ENCODE measurements at regions not wholly inside any gene's neighbourhood (a gene's known extent, or its start where the extent isn't known, plus 50 kb on each side); places are given as distances from the start of the nearest gene placed in this dataset.

DNA sequence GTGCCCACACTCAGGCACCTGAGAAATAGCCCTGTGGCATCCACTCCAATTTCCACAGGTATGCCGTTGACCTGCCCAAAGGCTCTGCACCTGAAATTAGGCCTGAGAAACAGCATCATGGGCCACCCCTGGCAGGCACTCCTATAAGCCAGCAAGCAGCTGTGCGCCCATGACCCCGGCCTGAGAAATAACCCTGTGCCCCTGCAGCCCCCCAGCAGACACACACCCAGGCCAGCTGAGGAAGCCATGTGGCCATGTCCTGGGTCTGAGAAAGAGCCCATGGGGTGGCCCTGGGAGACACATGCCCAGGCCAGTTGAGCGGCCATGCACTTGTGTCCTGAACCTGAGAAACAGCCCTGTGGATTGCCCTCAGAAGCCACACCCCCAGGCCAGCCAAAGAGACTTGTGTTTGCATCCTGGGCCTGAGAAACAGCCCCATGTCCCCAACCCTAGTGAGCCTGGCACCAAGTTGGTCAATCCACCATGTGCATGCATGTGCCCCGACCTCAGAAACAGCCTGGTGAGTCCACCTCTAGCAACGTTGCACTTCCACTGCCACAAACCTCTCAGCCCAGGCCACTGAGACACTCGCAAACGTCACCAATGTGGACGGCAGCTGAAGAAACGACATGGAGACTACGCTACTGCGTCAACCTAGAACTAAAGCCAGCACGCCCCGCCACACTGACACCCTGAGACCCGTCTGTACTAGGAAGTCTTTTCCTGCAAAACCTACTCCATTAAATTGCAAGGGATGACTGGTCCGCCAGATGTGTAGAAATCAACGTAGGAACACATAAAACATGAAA, 411.9 kb downstream of the TMEM121 start:
- Histone ChIP-seq H3K79me2 (ENCODE audit: insufficient read depth, low read length) (no peaks in the 10 kb centered on the region), H4K20me1 (ENCODE audit: insufficient read depth, low read length) (no peaks in the 10 kb centered on the region), H3K36me3 (ENCODE audit: insufficient read depth, low read length) (no peaks in the 10 kb centered on the region), H3K27me3 (ENCODE audit: insufficient read depth, low read length) (no peaks in the 10 kb centered on the region), H3K27ac (ENCODE audit: low read depth, low read length) (no peak overlapping the region), H3K9ac (ENCODE audit: low read length) (no peak overlapping the region), H3K4me2 (ENCODE audit: low read length) (no peak overlapping the region), H2AFZ (ENCODE audit: low read depth, low read length) (no peak overlapping the region), H3K4me3 (ENCODE audit: insufficient read depth, low read depth, low read length) (no peak overlapping the region), H3K4me1 (ENCODE audit: insufficient read depth, low read length) (no peaks in the 10 kb centered on the region), H3K9me3 (ENCODE audit: insufficient read depth, low read depth, low read length) (peaks cover 20% of the 10 kb centered on the region)
- TF ChIP-seq EZH2 (IDR thresholded peaks at IDR 0.05; ENCODE audit: insufficient read depth, low read length) = no peak
- TF ChIP-seq, protein P1, sequence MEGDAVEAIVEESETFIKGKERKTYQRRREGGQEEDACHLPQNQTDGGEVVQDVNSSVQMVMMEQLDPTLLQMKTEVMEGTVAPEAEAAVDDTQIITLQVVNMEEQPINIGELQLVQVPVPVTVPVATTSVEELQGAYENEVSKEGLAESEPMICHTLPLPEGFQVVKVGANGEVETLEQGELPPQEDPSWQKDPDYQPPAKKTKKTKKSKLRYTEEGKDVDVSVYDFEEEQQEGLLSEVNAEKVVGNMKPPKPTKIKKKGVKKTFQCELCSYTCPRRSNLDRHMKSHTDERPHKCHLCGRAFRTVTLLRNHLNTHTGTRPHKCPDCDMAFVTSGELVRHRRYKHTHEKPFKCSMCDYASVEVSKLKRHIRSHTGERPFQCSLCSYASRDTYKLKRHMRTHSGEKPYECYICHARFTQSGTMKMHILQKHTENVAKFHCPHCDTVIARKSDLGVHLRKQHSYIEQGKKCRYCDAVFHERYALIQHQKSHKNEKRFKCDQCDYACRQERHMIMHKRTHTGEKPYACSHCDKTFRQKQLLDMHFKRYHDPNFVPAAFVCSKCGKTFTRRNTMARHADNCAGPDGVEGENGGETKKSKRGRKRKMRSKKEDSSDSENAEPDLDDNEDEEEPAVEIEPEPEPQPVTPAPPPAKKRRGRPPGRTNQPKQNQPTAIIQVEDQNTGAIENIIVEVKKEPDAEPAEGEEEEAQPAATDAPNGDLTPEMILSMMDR (IDR thresholded peaks at IDR 0.05; ENCODE audit: insufficient read depth, low read depth, low read length) = no peak
- H3K4me1 Mint-ChIP-seq (ENCODE audit: low read depth, unreplicated experiment) = no peaks in the 10 kb centered on the region
- DNase-seq (ENCODE audit: low read depth) (no peak), FAIRE-seq (no peak)
- H3K27me3 Mint-ChIP-seq (ENCODE audit: low read depth, unreplicated experiment) = no peaks in the 10 kb centered on the region
- H3K36me3 Mint-ChIP-seq (ENCODE audit: low read depth, unreplicated experiment) = no peaks in the 10 kb centered on the region
- peaks cover 7% of the 10 kb centered on the region for H3K9me3 Mint-ChIP-seq (ENCODE audit: unreplicated experiment)
- H3K4me3 Mint-ChIP-seq (ENCODE audit: unreplicated experiment) = no peak overlapping the region
- H3K27ac Mint-ChIP-seq (ENCODE audit: unreplicated experiment) = no peak overlapping the region

DNA sequence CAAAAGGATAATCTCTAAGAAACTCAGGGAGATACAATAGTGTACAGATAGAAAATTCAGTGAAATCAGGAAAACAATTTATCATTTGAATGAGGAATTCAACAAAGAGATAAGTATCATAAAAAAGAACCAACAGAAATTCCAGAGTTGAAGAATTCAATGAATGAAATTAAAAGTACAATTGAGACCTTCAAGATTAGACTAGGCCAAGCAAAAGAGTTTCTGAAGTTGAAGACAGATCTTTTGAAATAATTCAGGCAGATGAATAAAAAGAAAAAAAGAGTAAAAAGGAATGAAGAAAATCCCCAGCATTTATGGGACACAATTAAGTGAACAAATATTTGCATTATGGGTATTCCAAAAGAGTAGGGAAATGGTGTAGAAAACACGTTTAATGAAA, 412.6 kb downstream of the TMEM121 start:
- DNase-seq (ENCODE audit: low read depth) (no peak), FAIRE-seq (no peak)
- H3K36me3 ChIP-seq (ENCODE audit: insufficient read depth, low read length) = no peaks in the 10 kb centered on the region
- TF ChIP-seq EZH2 (IDR thresholded peaks at IDR 0.05; ENCODE audit: insufficient read depth, low read length) = no peak
- TF ChIP-seq, protein P1 (IDR thresholded peaks at IDR 0.05; ENCODE audit: insufficient read depth, low read depth, low read length) = no peak
- H3K4me1 ChIP-seq (ENCODE audit: insufficient read depth, low read length) = no peaks in the 10 kb centered on the region
- Mint-ChIP-seq H3K4me1 (ENCODE audit: low read depth, unreplicated experiment) (no peaks in the 10 kb centered on the region), H3K27ac (ENCODE audit: unreplicated experiment) (no peak overlapping the region), H3K27me3 (ENCODE audit: low read depth, unreplicated experiment) (no peaks in the 10 kb centered on the region), H3K4me3 (ENCODE audit: unreplicated experiment) (no peak overlapping the region), H3K36me3 (ENCODE audit: low read depth, unreplicated experiment) (no peaks in the 10 kb centered on the region), H3K9me3 (ENCODE audit: unreplicated experiment) (peaks cover 7% of the 10 kb centered on the region)
- no peak overlapping the region for H3K27ac ChIP-seq (ENCODE audit: low read depth, low read length)
- no peak overlapping the region for H3K4me2 ChIP-seq (ENCODE audit: low read length)
- H3K9ac ChIP-seq (ENCODE audit: low read length) = no peak overlapping the region
- H3K79me2 ChIP-seq (ENCODE audit: insufficient read depth, low read length) = no peaks in the 10 kb centered on the region
- no peaks in the 10 kb centered on the region for H3K27me3 ChIP-seq (ENCODE audit: insufficient read depth, low read length)
- no peak overlapping the region for H3K4me3 ChIP-seq (ENCODE audit: insufficient read depth, low read depth, low read length)
- H4K20me1 ChIP-seq (ENCODE audit: insufficient read depth, low read length) = no peaks in the 10 kb centered on the region
- H3K9me3 ChIP-seq (ENCODE audit: insufficient read depth, low read depth, low read length) = peaks cover 20% of the 10 kb centered on the region
- H2AFZ ChIP-seq (ENCODE audit: low read depth, low read length) = no peak overlapping the region
